ENCODE measurements at regions not wholly inside any gene's neighbourhood (a gene's known extent, or its start where the extent isn't known, plus 50 kb on each side); places are given as distances from the start of the nearest gene placed in this dataset.

- no peak overlapping the region for H3K4me3 ChIP-seq (ENCODE audit: low read depth, low read length)
- DNase-seq (ENCODE audit: low read depth), result no peak
- no peak for TF ChIP-seq CTCF (IDR thresholded peaks at IDR 0.05; ENCODE audit: low read depth, low read length, missing control alignments)
- in situ Hi-C loops (cut with HindIII; ENCODE audit: low sequenced_read_pairs), result no loop called here
Measured at GRCh38 chr4:60359746-60360367, 840.3 kb upstream of the ADGRL3 start.

GRCh38 chr4:60365176-60365575 lies 835.0 kb upstream of the ADGRL3 start:
- no peak overlapping the region for H3K4me3 ChIP-seq (ENCODE audit: low read depth, low read length)
- no peak for TF ChIP-seq CTCF (IDR thresholded peaks at IDR 0.05; ENCODE audit: low read depth, low read length, missing control alignments)
- in situ Hi-C loops (cut with HindIII; ENCODE audit: low sequenced_read_pairs), result no loop called here
- no peak for DNase-seq (ENCODE audit: low read depth)

GRCh38 chr4:60366661-60367060 lies 833.5 kb upstream of the ADGRL3 start:
- DNase-seq (ENCODE audit: low read depth), result no peak
- in situ Hi-C loops (cut with HindIII; ENCODE audit: low sequenced_read_pairs), result no loop called here
- no peak for TF ChIP-seq CTCF (IDR thresholded peaks at IDR 0.05; ENCODE audit: low read depth, low read length, missing control alignments)
- no peak overlapping the region for H3K4me3 ChIP-seq (ENCODE audit: low read depth, low read length)

- no peak for TF ChIP-seq CTCF (IDR thresholded peaks at IDR 0.05; ENCODE audit: low read depth, low read length, missing control alignments)
- in situ Hi-C loops (cut with HindIII; ENCODE audit: low sequenced_read_pairs), result no loop called here
- H3K4me3 ChIP-seq (ENCODE audit: low read depth, low read length), result no peak overlapping the region
- DNase-seq (ENCODE audit: low read depth), result no peak
Measured at GRCh38 chr4:60368986-60369385, 831.1 kb upstream of the ADGRL3 start.

GRCh38 chr4:60378010-60378409 lies 822.1 kb upstream of the ADGRL3 start:
- no peak for TF ChIP-seq CTCF (IDR thresholded peaks at IDR 0.05; ENCODE audit: low read depth, low read length, missing control alignments)

GRCh38 chr4:60384516-60384915 lies 815.6 kb upstream of the ADGRL3 start:
- in situ Hi-C loops (cut with HindIII; ENCODE audit: low sequenced_read_pairs), result no loop called here
- no peak for DNase-seq (ENCODE audit: low read depth)
- H3K4me3 ChIP-seq (ENCODE audit: low read depth, low read length), result no peak overlapping the region
- no peak for TF ChIP-seq CTCF (IDR thresholded peaks at IDR 0.05; ENCODE audit: low read depth, low read length, missing control alignments)

More at GRCh38 chr4:60378010-60378409, 822.1 kb upstream of the ADGRL3 start:
- no peak overlapping the region for H3K4me3 ChIP-seq (ENCODE audit: low read depth, low read length)
- in situ Hi-C loops (cut with HindIII; ENCODE audit: low sequenced_read_pairs), result no loop called here
- no peak for DNase-seq (ENCODE audit: low read depth)

All from astrocyte of the cerebellum (primary cell).